Pancreas (tissue), 10 donors: ENCODE measurements at regions not wholly inside any gene's neighbourhood (a gene's known extent, or its start where the extent isn't known, plus 50 kb on each side); places are given as distances from the start of the nearest gene placed in this dataset.

Experiments
- ATAC-seq, 4 donors: fragments of 200-7000 bp; cut with Tn5 transposase; one replicate each; pipeline versions ENCODE4 v1.8.0 to v1.9.1; 2020; ENCODE audit warnings: mild to moderate bottlenecking in 4 of 4, moderate library complexity in 4 of 4
- DNase-seq, 6 donors: peaks; one replicate each; pipeline ENCODE4 v3.0.0-alpha.2; 2020
- FAIRE-seq: peaks from 2 replicates; lab custom pipeline; 2012; peaks lifted over from hg19 to GRCh38; lab: Jason Lieb, UNC
- H3K27ac ChIP-seq, 4 donors: fragments of 200-600 bp; sonication (generic); 1 replicate in 3 of 4; 2 replicates in 1 of 4; pipeline versions ENCODE4 v1.5.0 to v1.8.0; 2020
- H3K27me3 ChIP-seq, 4 donors: fragments of 200-600 bp; one replicate each; pipeline ENCODE4 v1.8.0; 2021
- H3K36me3 ChIP-seq, 3 donors: fragments of 200-600 bp; sonication (generic) in 1 of 3; one replicate each; pipeline versions ENCODE4 v1.5.0 to v1.8.0; 2020 to 2021
- H3K4me1 ChIP-seq, 3 donors: fragments of 200-600 bp; one replicate each; pipeline ENCODE4 v1.8.0; 2021
- H3K4me3 ChIP-seq, 4 donors: fragments of 200-600 bp; sonication (generic) in 2 of 4; one replicate each; pipeline versions ENCODE4 v1.5.0 to v1.8.0; 2020 to 2021
- H3K9me3 ChIP-seq, 4 donors: fragments of 200-600 bp; one replicate each; pipeline ENCODE4 v1.8.0; 2021
- CTCF ChIP-seq, 4 donors: fragments of 200-600 bp; sonication (generic) in 3 of 4; IDR thresholded peaks; one replicate each; pipeline versions ENCODE4 v1.5.0 to v1.8.0; 2021; ENCODE audit warnings: antibody characterized with exemption in 4 of 4
- WGBS, 2 donors: extraction: QIAGEN DNeasy Blood & Tissue Kit; methylation state at CpG; one replicate each; pipeline ENCODE4 v1.1.7; 2013; 5-methylcytosine and 5-hydroxymethylcytosine counted together
- intact Hi-C, 3 donors: fragments of 100-400 bp; cut with DNase I; formaldehyde crosslinking; loops; one replicate each; pipeline versions ENCODE4 v1.11.1 to v1.14.2; 2022
- donor health status: healthy with polysubstance abuse.
- donor health status: DM: no; HTN: no; CAD: no; lungs with moderate emphysema.
- donor health status: DM: no; HTN: no; CAD: no.
- donor health status: control.
- donor health status: control.
- donor health status: Bipolar disorder and iron deficiency.
- donor health status: DM: yes; HTN: yes; CAD: no.
- donor health status: DM: no; HTN: no; CAD: no.
- donor health status: DM: no; HTN: no; CAD: no.
- donor health status: DM: yes; HTN: yes; CAD: no.

GRCh38 chr4:33323393-33323792 is 2603.2 kb downstream of the PCDH7 start:
- H3K36me3 ChIP-seq: no peaks in the 10 kb centered on the region
- no peaks in the 10 kb centered on the region for H3K4me1 ChIP-seq
- H3K27me3 ChIP-seq: no peaks in the 10 kb centered on the region
- no peak overlapping the region for H3K4me3 ChIP-seq
- TF ChIP-seq CTCF (IDR thresholded peaks at IDR 0.05): no peak
- H3K9me3 ChIP-seq: no peaks in the 10 kb centered on the region
- FAIRE-seq (no peak), DNase-seq (no peak), ATAC-seq (no peak)
- intact Hi-C loops: no loop called here
- 29 to 50% methylated on average over 1 of the region's 1 CpG for WGBS, 2 donors
- H3K27ac ChIP-seq: no peak overlapping the region

GRCh38 chr4:33334416-33334815 is 2614.2 kb downstream of the PCDH7 start:
- Histone ChIP-seq H3K27me3 (no peaks in the 10 kb centered on the region), H3K4me3 (no peak overlapping the region), H3K9me3 (no peaks in the 10 kb centered on the region), H3K27ac (no peak overlapping the region), H3K4me1 (no peaks in the 10 kb centered on the region), H3K36me3 (no peaks in the 10 kb centered on the region)
- no peak for ATAC-seq
- intact Hi-C loops: no loop called here
- TF ChIP-seq CTCF (IDR thresholded peaks at IDR 0.05): no peak
- DNase-seq: no peak
- 38 to 55% methylated on average over 2 of the region's 2 CpGs for WGBS, 2 donors
- no peak for FAIRE-seq

GRCh38 chr4:33339762-33340161 is 2619.6 kb downstream of the PCDH7 start:
- Histone ChIP-seq H3K36me3 (no peaks in the 10 kb centered on the region), H3K27ac (no peak overlapping the region), H3K27me3 (no peaks in the 10 kb centered on the region), H3K4me3 (no peak overlapping the region), H3K4me1 (no peaks in the 10 kb centered on the region), H3K9me3 (no peaks in the 10 kb centered on the region)
- no peak for ATAC-seq
- intact Hi-C loops: no loop called here
- no peak for TF ChIP-seq CTCF (IDR thresholded peaks at IDR 0.05)
- no peak for DNase-seq
- 41 to 42% methylated on average over 3 of the region's 3 CpGs for WGBS, 2 donors
- FAIRE-seq: no peak

GRCh38 chr4:33340168-33340567 is 2620.0 kb downstream of the PCDH7 start:
- no peaks in the 10 kb centered on the region for H3K9me3 ChIP-seq
- 53 to 64% methylated on average over 5 of the region's 5 CpGs for WGBS, 2 donors
- H3K36me3 ChIP-seq: no peaks in the 10 kb centered on the region
- H3K27ac ChIP-seq: no peak overlapping the region
- H3K4me1 ChIP-seq: no peaks in the 10 kb centered on the region
- ATAC-seq (no peak), DNase-seq (no peak), FAIRE-seq (no peak)
- no peak for TF ChIP-seq CTCF (IDR thresholded peaks at IDR 0.05)
- intact Hi-C loops: no loop called here
- H3K27me3 ChIP-seq: no peaks in the 10 kb centered on the region
- no peak overlapping the region for H3K4me3 ChIP-seq

GRCh38 chr4:33349376-33349775 is 2629.2 kb downstream of the PCDH7 start:
- Histone ChIP-seq H3K4me3 (no peak overlapping the region), H3K36me3 (no peaks in the 10 kb centered on the region), H3K4me1 (no peaks in the 10 kb centered on the region), H3K9me3 (no peaks in the 10 kb centered on the region), H3K27ac (no peak overlapping the region), H3K27me3 (no peaks in the 10 kb centered on the region)
- FAIRE-seq (no peak), DNase-seq (no peak), ATAC-seq (no peak)
- intact Hi-C loops: no loop called here
- TF ChIP-seq CTCF (IDR thresholded peaks at IDR 0.05): no peak
- WGBS, 2 donors: 34 to 41% methylated on average over 1 of the region's 1 CpG
